Mesendoderm (in vitro differentiated cells): ENCODE measurements at regions not wholly inside any gene's neighbourhood (a gene's known extent, or its start where the extent isn't known, plus 50 kb on each side); places are given as distances from the start of the nearest gene placed in this dataset.
A peak's percentile ranks its signal among the peaks of the same experiment; 100 is the strongest.

Experiments
- DNase-seq: peaks from one replicate; pipeline ENCODE4 v3.0.0; 2013
- H2AK5ac ChIP-seq: 2 replicates; pipeline ENCODE4 v1.6.1; 2013; ENCODE audit warnings: low read length, inconsistent platforms
- H2BK120ac ChIP-seq: 2 replicates; pipeline ENCODE4 v1.6.1; 2013; ENCODE audit warnings: low read depth, mild to moderate bottlenecking, low read length, moderate library complexity, mixed read lengths
- H2BK15ac ChIP-seq: replicated peaks from 2 replicates; pipeline ENCODE4 v1.6.1; 2013; ENCODE audit warnings: low read depth, mild to moderate bottlenecking, moderate library complexity
- H2BK5ac ChIP-seq: 2 replicates; pipeline ENCODE4 v1.6.1; 2013; ENCODE audit warnings: low read length, inconsistent platforms
- H3K18ac ChIP-seq: 2 replicates; pipeline ENCODE4 v1.6.1; 2013; ENCODE audit warnings: mild to moderate bottlenecking, low read length, mixed read lengths
- H3K23ac ChIP-seq: one replicate; pipeline ENCODE4 v1.6.1; 2013; ENCODE audit warnings: low read length
- H3K27ac ChIP-seq: 2 replicates; pipeline ENCODE4 v1.5.1; 2013; ENCODE audit warnings: low read depth, mild to moderate bottlenecking, inconsistent platforms, low read length, moderate library complexity
- H3K27me3 ChIP-seq: 2 replicates; pipeline ENCODE4 v1.6.1; 2013; ENCODE audit warnings: low read length, control low read depth, mild to moderate bottlenecking, inconsistent platforms; ENCODE audit not compliant: insufficient read depth, poor library complexity
- H3K36me3 ChIP-seq: 2 replicates; pipeline ENCODE4 v1.6.1; 2013; ENCODE audit warnings: low read length, inconsistent platforms; ENCODE audit not compliant: control insufficient read depth, insufficient read depth
- H3K4ac ChIP-seq: one replicate; pipeline ENCODE4 v1.6.1; 2013; ENCODE audit warnings: low read depth, mild to moderate bottlenecking, low read length, moderate library complexity
- H3K4me1 ChIP-seq: 2 replicates; pipeline ENCODE4 v1.6.1; 2013; ENCODE audit warnings: low read depth, low read length, inconsistent platforms; ENCODE audit not compliant: control insufficient read depth
- H3K4me2 ChIP-seq: 2 replicates; pipeline ENCODE4 v1.6.1; 2013; ENCODE audit warnings: low read length
- H3K4me3 ChIP-seq: 2 replicates; pipeline ENCODE4 v1.5.1; 2013; ENCODE audit warnings: mild to moderate bottlenecking, low read length
- H3K56ac ChIP-seq: one replicate; pipeline ENCODE4 v1.6.1; 2013; ENCODE audit warnings: low read length
- H3K79me1 ChIP-seq: 2 replicates; pipeline ENCODE4 v1.6.1; 2013; ENCODE audit warnings: low read length, inconsistent platforms
- H3K79me2 ChIP-seq: 2 replicates; pipeline ENCODE4 v1.6.1; 2013; ENCODE audit warnings: mild to moderate bottlenecking, low read length; ENCODE audit not compliant: control insufficient read depth, insufficient read depth
- H3K9ac ChIP-seq: 2 replicates; pipeline ENCODE4 v1.6.1; 2013; ENCODE audit warnings: low read length, inconsistent platforms
- H4K5ac ChIP-seq: one replicate; pipeline ENCODE4 v1.6.1; 2013; ENCODE audit warnings: low read length
- H4K8ac ChIP-seq: one replicate; pipeline ENCODE4 v1.6.1; 2013; ENCODE audit warnings: low read depth, mild to moderate bottlenecking, control low read depth, low read length, moderate library complexity
- WGBS: extraction: QIAGEN DNeasy Blood & Tissue Kit; methylation state at CpG from one replicate; pipeline ENCODE4 v1.1.7; 2013; ENCODE audit warnings: low lambda C conversion rate, missing lambda C conversion rate; ENCODE audit not compliant: insufficient coverage; ENCODE audit errors: extremely low coverage; 5-methylcytosine and 5-hydroxymethylcytosine counted together

GRCh38 chr7:125459038-125459437 lies 529.4 kb upstream of the POT1 start:
- Histone ChIP-seq H2AK5ac (no peak overlapping the region), H2BK120ac (no peak overlapping the region), H4K8ac (no peak overlapping the region), H3K36me3 (no peaks in the 10 kb centered on the region), H3K18ac (no peak overlapping the region), H2BK15ac (no peak overlapping the region), H3K9ac (no peak overlapping the region), H2BK5ac (no peak overlapping the region), H3K79me2 (no peaks in the 10 kb centered on the region), H3K4me3 (no peak overlapping the region), H3K4ac (no peak overlapping the region), H3K79me1 (no peaks in the 10 kb centered on the region), H3K56ac (no peak overlapping the region), H3K27me3 (no peaks in the 10 kb centered on the region), H4K5ac (no peak overlapping the region), H3K23ac (no peak overlapping the region), H3K4me2 (no peak overlapping the region), H3K4me1 (no peaks in the 10 kb centered on the region), H3K27ac (no peak overlapping the region)
- DNase-seq: no peak

- no peak overlapping the region for H3K4me3 ChIP-seq
- H3K27ac ChIP-seq: no peak overlapping the region
- H3K4me2 ChIP-seq: no peak overlapping the region
- H2BK5ac ChIP-seq: no peak overlapping the region
- no peak overlapping the region for H3K18ac ChIP-seq
- H3K27me3 ChIP-seq: no peaks in the 10 kb centered on the region
- no peak overlapping the region for H3K56ac ChIP-seq
- H4K5ac ChIP-seq: no peak overlapping the region
- no peaks in the 10 kb centered on the region for H3K36me3 ChIP-seq
- no peak overlapping the region for H3K23ac ChIP-seq
- H3K4ac ChIP-seq: no peak overlapping the region
- H2BK15ac ChIP-seq: no peak overlapping the region
- H3K4me1 ChIP-seq: peaks cover 2% of the 10 kb centered on the region
- no peak overlapping the region for H3K9ac ChIP-seq
- no peak for DNase-seq
- no peaks in the 10 kb centered on the region for H3K79me1 ChIP-seq
- H2AK5ac ChIP-seq: no peak overlapping the region
- no peak overlapping the region for H4K8ac ChIP-seq
- no peak overlapping the region for H2BK120ac ChIP-seq
- no peaks in the 10 kb centered on the region for H3K79me2 ChIP-seq
Observed at GRCh38 chr7:125450749-125451148, 521.1 kb upstream of the POT1 start.

- no CpG with 5 or more reads among the region's 3 CpGs for WGBS
- Histone ChIP-seq H3K36me3 (no peaks in the 10 kb centered on the region), H2BK120ac (no peak overlapping the region), H2AK5ac (no peak overlapping the region), H3K4ac (no peak overlapping the region), H3K79me1 (no peaks in the 10 kb centered on the region), H3K4me3 (no peak overlapping the region), H3K79me2 (no peaks in the 10 kb centered on the region), H3K4me2 (no peak overlapping the region), H3K4me1 (peaks cover 2% of the 10 kb centered on the region), H3K23ac (no peak overlapping the region), H3K27ac (no peak overlapping the region), H3K27me3 (no peaks in the 10 kb centered on the region), H3K56ac (no peak overlapping the region), H3K9ac (no peak overlapping the region), H4K8ac (no peak overlapping the region), H2BK5ac (no peak overlapping the region), H4K5ac (no peak overlapping the region), H2BK15ac (no peak overlapping the region), H3K18ac (no peak overlapping the region)
- peak; percentile 64 for DNase-seq
Observed at GRCh38 chr7:125445836-125446235, 516.2 kb upstream of the POT1 start.

- H3K18ac ChIP-seq: no peak overlapping the region
- H4K8ac ChIP-seq: no peak overlapping the region
- no peak overlapping the region for H3K9ac ChIP-seq
- no peaks in the 10 kb centered on the region for H3K79me1 ChIP-seq
- H3K79me2 ChIP-seq: no peaks in the 10 kb centered on the region
- no peak overlapping the region for H3K23ac ChIP-seq
- H2BK5ac ChIP-seq: no peak overlapping the region
- H2AK5ac ChIP-seq: no peak overlapping the region
- H2BK15ac ChIP-seq: no peak overlapping the region
- H3K4me2 ChIP-seq: no peak overlapping the region
- no peak overlapping the region for H2BK120ac ChIP-seq
- no peak for DNase-seq
- no peak overlapping the region for H3K56ac ChIP-seq
- no peaks in the 10 kb centered on the region for H3K36me3 ChIP-seq
- no peak overlapping the region for H4K5ac ChIP-seq
- H3K4me3 ChIP-seq: no peak overlapping the region
- H3K4ac ChIP-seq: no peak overlapping the region
- H3K4me1 ChIP-seq: peaks cover 2% of the 10 kb centered on the region
- no peaks in the 10 kb centered on the region for H3K27me3 ChIP-seq
- WGBS: no CpG with 5 or more reads among the region's 1 CpG
- no peak overlapping the region for H3K27ac ChIP-seq
Observed at GRCh38 chr7:125444864-125445263, 515.2 kb upstream of the POT1 start.

- Histone ChIP-seq H3K4me2 (no peak overlapping the region), H2BK120ac (no peak overlapping the region), H3K27ac (no peak overlapping the region), H3K27me3 (no peaks in the 10 kb centered on the region), H4K8ac (no peak overlapping the region), H3K9ac (no peak overlapping the region), H2BK5ac (no peak overlapping the region), H3K79me2 (no peaks in the 10 kb centered on the region), H2BK15ac (no peak overlapping the region), H3K18ac (no peak overlapping the region), H3K4ac (no peak overlapping the region), H4K5ac (no peak overlapping the region), H3K79me1 (no peaks in the 10 kb centered on the region), H2AK5ac (no peak overlapping the region), H3K56ac (no peak overlapping the region), H3K4me1 (no peaks in the 10 kb centered on the region), H3K23ac (no peak overlapping the region), H3K4me3 (no peak overlapping the region), H3K36me3 (no peaks in the 10 kb centered on the region)
- WGBS: no CpG with 5 or more reads among the region's 1 CpG
- DNase-seq: no peak
Observed at GRCh38 chr7:125436220-125436619, 506.6 kb upstream of the POT1 start.

- H3K79me1 ChIP-seq: no peaks in the 10 kb centered on the region
- H3K9ac ChIP-seq: no peak overlapping the region
- H2AK5ac ChIP-seq: no peak overlapping the region
- no peak overlapping the region for H4K8ac ChIP-seq
- no peaks in the 10 kb centered on the region for H3K36me3 ChIP-seq
- peaks cover 3% of the 10 kb centered on the region for H3K4me1 ChIP-seq
- no peak overlapping the region for H4K5ac ChIP-seq
- no peak overlapping the region for H3K4me2 ChIP-seq
- no peak overlapping the region for H3K4me3 ChIP-seq
- no peak overlapping the region for H3K56ac ChIP-seq
- WGBS: no CpG with 5 or more reads among the region's 1 CpG
- DNase-seq: no peak
- no peak overlapping the region for H2BK120ac ChIP-seq
- no peak overlapping the region for H3K23ac ChIP-seq
- no peak overlapping the region for H3K18ac ChIP-seq
- H2BK15ac ChIP-seq: no peak overlapping the region
- no peaks in the 10 kb centered on the region for H3K79me2 ChIP-seq
- H2BK5ac ChIP-seq: no peak overlapping the region
- no peak overlapping the region for H3K4ac ChIP-seq
- H3K27me3 ChIP-seq: no peaks in the 10 kb centered on the region
- H3K27ac ChIP-seq: no peak overlapping the region
Observed at GRCh38 chr7:125431349-125431748, 501.7 kb upstream of the POT1 start.
